Type B pancreatic cell (in vitro differentiated cells): ENCODE measurements at regions not wholly inside any gene's neighbourhood (a gene's known extent, or its start where the extent isn't known, plus 50 kb on each side); places are given as distances from the start of the nearest gene placed in this dataset.

Experiments
- DNase-seq: peaks from one replicate; pipeline ENCODE4 v3.0.0; 2021; ENCODE audit warnings: mixed read lengths; ENCODE audit not compliant: unreplicated experiment; ENCODE audit errors: extremely low spot score
- H3K27ac Mint-ChIP-seq: 2 replicates; pipeline ENCODE4 v1.8.0; 2021; ENCODE audit warnings: mild to moderate bottlenecking, mixed read lengths
- H3K27me3 Mint-ChIP-seq: 2 replicates; pipeline ENCODE4 v1.8.0; 2021; ENCODE audit warnings: mixed read lengths
- H3K36me3 Mint-ChIP-seq: 2 replicates; pipeline ENCODE4 v1.8.0; 2021; ENCODE audit warnings: mixed read lengths
- H3K4me1 Mint-ChIP-seq: one replicate; pipeline ENCODE4 v1.8.0; 2021; ENCODE audit warnings: mixed read lengths; ENCODE audit not compliant: unreplicated experiment
- H3K4me3 Mint-ChIP-seq: 2 replicates; pipeline ENCODE4 v1.8.0; 2021; ENCODE audit warnings: mild to moderate bottlenecking, mixed read lengths
- H3K9me3 Mint-ChIP-seq: 2 replicates; pipeline ENCODE4 v1.8.0; 2021; ENCODE audit warnings: mixed read lengths
- TF ChIP-seq, protein P1 (sequence below): fragments of 200-600 bp; sonication (generic); conservative IDR thresholded peaks from 2 replicates; pipeline ENCODE4 v1.5.0; 2021; ENCODE audit warnings: antibody characterized with exemption, mild to moderate bottlenecking

GRCh38 chr4:114512595-114513295 lies 85.9 kb upstream of the UGT8 start:
- H3K4me3 Mint-ChIP-seq = no peak overlapping the region
- no peaks in the 10 kb centered on the region for H3K36me3 Mint-ChIP-seq
- TF ChIP-seq, protein P1, sequence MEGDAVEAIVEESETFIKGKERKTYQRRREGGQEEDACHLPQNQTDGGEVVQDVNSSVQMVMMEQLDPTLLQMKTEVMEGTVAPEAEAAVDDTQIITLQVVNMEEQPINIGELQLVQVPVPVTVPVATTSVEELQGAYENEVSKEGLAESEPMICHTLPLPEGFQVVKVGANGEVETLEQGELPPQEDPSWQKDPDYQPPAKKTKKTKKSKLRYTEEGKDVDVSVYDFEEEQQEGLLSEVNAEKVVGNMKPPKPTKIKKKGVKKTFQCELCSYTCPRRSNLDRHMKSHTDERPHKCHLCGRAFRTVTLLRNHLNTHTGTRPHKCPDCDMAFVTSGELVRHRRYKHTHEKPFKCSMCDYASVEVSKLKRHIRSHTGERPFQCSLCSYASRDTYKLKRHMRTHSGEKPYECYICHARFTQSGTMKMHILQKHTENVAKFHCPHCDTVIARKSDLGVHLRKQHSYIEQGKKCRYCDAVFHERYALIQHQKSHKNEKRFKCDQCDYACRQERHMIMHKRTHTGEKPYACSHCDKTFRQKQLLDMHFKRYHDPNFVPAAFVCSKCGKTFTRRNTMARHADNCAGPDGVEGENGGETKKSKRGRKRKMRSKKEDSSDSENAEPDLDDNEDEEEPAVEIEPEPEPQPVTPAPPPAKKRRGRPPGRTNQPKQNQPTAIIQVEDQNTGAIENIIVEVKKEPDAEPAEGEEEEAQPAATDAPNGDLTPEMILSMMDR = no peak
- H3K9me3 Mint-ChIP-seq = no peaks in the 10 kb centered on the region
- no peaks in the 10 kb centered on the region for H3K27me3 Mint-ChIP-seq
- DNase-seq = no peak
- no peak overlapping the region for H3K27ac Mint-ChIP-seq
- peaks cover 3% of the 10 kb centered on the region for H3K4me1 Mint-ChIP-seq

GRCh38 chr4:114519368-114519767 lies 79.2 kb upstream of the UGT8 start:
- TF ChIP-seq, protein P1 = no peak
- no peaks in the 10 kb centered on the region for H3K36me3 Mint-ChIP-seq
- H3K27ac Mint-ChIP-seq = no peak overlapping the region
- peaks cover 11% of the 10 kb centered on the region for H3K9me3 Mint-ChIP-seq
- H3K4me3 Mint-ChIP-seq = no peak overlapping the region
- H3K4me1 Mint-ChIP-seq = no peaks in the 10 kb centered on the region
- H3K27me3 Mint-ChIP-seq = no peaks in the 10 kb centered on the region
- DNase-seq = no peak

GRCh38 chr4:114527170-114527569 lies 71.4 kb upstream of the UGT8 start:
- no peak overlapping the region for H3K4me3 Mint-ChIP-seq
- no peaks in the 10 kb centered on the region for H3K27me3 Mint-ChIP-seq
- H3K9me3 Mint-ChIP-seq = peaks cover 5% of the 10 kb centered on the region

GRCh38 chr4:114527637-114528036 lies 71.0 kb upstream of the UGT8 start:
- Mint-ChIP-seq H3K36me3 (no peaks in the 10 kb centered on the region), H3K27ac (no peak overlapping the region), H3K9me3 (peaks cover 5% of the 10 kb centered on the region), H3K27me3 (no peaks in the 10 kb centered on the region), H3K4me1 (no peaks in the 10 kb centered on the region), H3K4me3 (no peak overlapping the region)
- no peak for DNase-seq
- TF ChIP-seq, protein P1 = no peak

More at GRCh38 chr4:114527170-114527569, 71.4 kb upstream of the UGT8 start:
- H3K27ac Mint-ChIP-seq = no peak overlapping the region
- H3K4me1 Mint-ChIP-seq = no peaks in the 10 kb centered on the region
- TF ChIP-seq, protein P1 = no peak
- H3K36me3 Mint-ChIP-seq = no peaks in the 10 kb centered on the region
- DNase-seq = no peak

GRCh38 chr4:114535725-114536124 lies 62.9 kb upstream of the UGT8 start:
- Mint-ChIP-seq H3K4me1 (no peaks in the 10 kb centered on the region), H3K4me3 (no peak overlapping the region), H3K9me3 (peaks cover 9% of the 10 kb centered on the region), H3K36me3 (no peaks in the 10 kb centered on the region), H3K27ac (no peak overlapping the region), H3K27me3 (no peaks in the 10 kb centered on the region)
- DNase-seq = no peak
- TF ChIP-seq, protein P1 = no peak
